Smooth muscle cell (in vitro differentiated cells): ENCODE measurements at regions not wholly inside any gene's neighbourhood (a gene's known extent, or its start where the extent isn't known, plus 50 kb on each side); places are given as distances from the start of the nearest gene placed in this dataset.

ENCODE experiments used
- DNase-seq: peaks from one replicate; lab custom pipeline; 2025; ENCODE audit not compliant: unreplicated experiment; lab: John Stamatoyannopoulos, UW
- H2AFZ ChIP-seq: fragments of 200-600 bp; sonication (generic); 2 replicates; pipeline ENCODE4 v1.6.0; 2016; ENCODE audit warnings: antibody characterized with exemption, low read depth, mild to moderate bottlenecking
- H3F3A ChIP-seq: fragments of 200-600 bp; sonication (generic); 2 replicates; pipeline ENCODE4 v1.6.0; 2017; ENCODE audit warnings: antibody characterized with exemption, low read depth
- H3K27ac ChIP-seq: fragments of 200-600 bp; sonication (generic); 2 replicates; pipeline ENCODE4 v1.5.1; 2016; ENCODE audit warnings: low read depth, mild to moderate bottlenecking
- H3K27me3 ChIP-seq: fragments of 200-600 bp; sonication (generic); 2 replicates; pipeline ENCODE4 v1.6.1; 2016; ENCODE audit warnings: low read depth, mild to moderate bottlenecking
- H3K36me3 ChIP-seq: fragments of 200-600 bp; sonication (generic); 2 replicates; pipeline ENCODE4 v1.5.1; 2016; ENCODE audit warnings: low read depth
- H3K4me1 ChIP-seq: fragments of 200-600 bp; sonication (generic); 2 replicates; pipeline ENCODE4 v1.5.1; 2016; ENCODE audit warnings: low read depth
- H3K4me2 ChIP-seq: fragments of 200-600 bp; sonication (generic); 2 replicates; pipeline ENCODE4 v1.6.0; 2016; ENCODE audit warnings: mild to moderate bottlenecking
- H3K4me3 ChIP-seq: fragments of 200-600 bp; sonication (generic); 2 replicates; pipeline ENCODE4 v1.5.1; 2016; ENCODE audit warnings: mild to moderate bottlenecking
- H3K79me2 ChIP-seq: fragments of 200-600 bp; sonication (generic); 2 replicates; pipeline ENCODE4 v1.6.0; 2016; ENCODE audit warnings: low read depth, mild to moderate bottlenecking
- H3K9ac ChIP-seq: fragments of 200-600 bp; sonication (generic); 2 replicates; pipeline ENCODE4 v1.6.0; 2016; ENCODE audit warnings: low read depth
- H3K9me3 ChIP-seq: fragments of 200-600 bp; sonication (generic); replicated peaks from 2 replicates; pipeline ENCODE4 v1.5.1; 2016; ENCODE audit warnings: low read depth
- H4K20me1 ChIP-seq: fragments of 200-600 bp; sonication (generic); 2 replicates; pipeline ENCODE4 v1.6.0; 2016; ENCODE audit warnings: low read depth
- WGBS: methylation state at CpG from one replicate; pipeline ENCODE4 v1.1.7; 2016; ENCODE audit warnings: low lambda C conversion rate; 5-methylcytosine and 5-hydroxymethylcytosine counted together
- TF ChIP-seq, protein P1 (sequence below): fragments of 200-600 bp; sonication (generic); IDR thresholded peaks from 2 replicates; pipeline ENCODE4 v1.5.1; 2017; ENCODE audit warnings: borderline replicate concordance, mild to moderate bottlenecking, antibody characterized with exemption; ENCODE audit not compliant: insufficient read depth, poor library complexity, severe bottlenecking

- no peak overlapping the region for H3K27ac ChIP-seq
- H3K4me2 ChIP-seq, result no peak overlapping the region
- H3F3A ChIP-seq, result peaks cover 6% of the 10 kb centered on the region
- no peak for DNase-seq
- TF ChIP-seq, protein P1, sequence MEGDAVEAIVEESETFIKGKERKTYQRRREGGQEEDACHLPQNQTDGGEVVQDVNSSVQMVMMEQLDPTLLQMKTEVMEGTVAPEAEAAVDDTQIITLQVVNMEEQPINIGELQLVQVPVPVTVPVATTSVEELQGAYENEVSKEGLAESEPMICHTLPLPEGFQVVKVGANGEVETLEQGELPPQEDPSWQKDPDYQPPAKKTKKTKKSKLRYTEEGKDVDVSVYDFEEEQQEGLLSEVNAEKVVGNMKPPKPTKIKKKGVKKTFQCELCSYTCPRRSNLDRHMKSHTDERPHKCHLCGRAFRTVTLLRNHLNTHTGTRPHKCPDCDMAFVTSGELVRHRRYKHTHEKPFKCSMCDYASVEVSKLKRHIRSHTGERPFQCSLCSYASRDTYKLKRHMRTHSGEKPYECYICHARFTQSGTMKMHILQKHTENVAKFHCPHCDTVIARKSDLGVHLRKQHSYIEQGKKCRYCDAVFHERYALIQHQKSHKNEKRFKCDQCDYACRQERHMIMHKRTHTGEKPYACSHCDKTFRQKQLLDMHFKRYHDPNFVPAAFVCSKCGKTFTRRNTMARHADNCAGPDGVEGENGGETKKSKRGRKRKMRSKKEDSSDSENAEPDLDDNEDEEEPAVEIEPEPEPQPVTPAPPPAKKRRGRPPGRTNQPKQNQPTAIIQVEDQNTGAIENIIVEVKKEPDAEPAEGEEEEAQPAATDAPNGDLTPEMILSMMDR, result no peak
- H2AFZ ChIP-seq, result no peak overlapping the region
- H4K20me1 ChIP-seq, result no peaks in the 10 kb centered on the region
- no peak overlapping the region for H3K4me3 ChIP-seq
- peaks cover 10% of the 10 kb centered on the region for H3K36me3 ChIP-seq
- H3K9me3 ChIP-seq, result peaks cover 8% of the 10 kb centered on the region
- no peaks in the 10 kb centered on the region for H3K79me2 ChIP-seq
- H3K27me3 ChIP-seq, result no peaks in the 10 kb centered on the region
- peaks cover 13% of the 10 kb centered on the region for H3K4me1 ChIP-seq
- H3K9ac ChIP-seq, result no peak overlapping the region
- 93% methylated on average over 3 of the region's 3 CpGs for WGBS
Observed at GRCh38 chr3:25169151-25169550, 258.9 kb upstream of the RARB start.

- Histone ChIP-seq H3K4me3 (no peak overlapping the region), H3K36me3 (peaks cover 10% of the 10 kb centered on the region), H3K9me3 (peaks cover 8% of the 10 kb centered on the region), H3F3A (peaks cover 6% of the 10 kb centered on the region), H3K4me1 (peaks cover 13% of the 10 kb centered on the region), H3K79me2 (no peaks in the 10 kb centered on the region), H3K4me2 (no peak overlapping the region), H3K9ac (no peak overlapping the region), H2AFZ (no peak overlapping the region), H4K20me1 (no peaks in the 10 kb centered on the region), H3K27me3 (no peaks in the 10 kb centered on the region), H3K27ac (no peak overlapping the region)
- no peak for DNase-seq
- TF ChIP-seq, protein P1, result no peak
- 78% methylated on average over 3 of the region's 3 CpGs for WGBS
Observed at GRCh38 chr3:25170021-25170420, 258.0 kb upstream of the RARB start.

DNA sequence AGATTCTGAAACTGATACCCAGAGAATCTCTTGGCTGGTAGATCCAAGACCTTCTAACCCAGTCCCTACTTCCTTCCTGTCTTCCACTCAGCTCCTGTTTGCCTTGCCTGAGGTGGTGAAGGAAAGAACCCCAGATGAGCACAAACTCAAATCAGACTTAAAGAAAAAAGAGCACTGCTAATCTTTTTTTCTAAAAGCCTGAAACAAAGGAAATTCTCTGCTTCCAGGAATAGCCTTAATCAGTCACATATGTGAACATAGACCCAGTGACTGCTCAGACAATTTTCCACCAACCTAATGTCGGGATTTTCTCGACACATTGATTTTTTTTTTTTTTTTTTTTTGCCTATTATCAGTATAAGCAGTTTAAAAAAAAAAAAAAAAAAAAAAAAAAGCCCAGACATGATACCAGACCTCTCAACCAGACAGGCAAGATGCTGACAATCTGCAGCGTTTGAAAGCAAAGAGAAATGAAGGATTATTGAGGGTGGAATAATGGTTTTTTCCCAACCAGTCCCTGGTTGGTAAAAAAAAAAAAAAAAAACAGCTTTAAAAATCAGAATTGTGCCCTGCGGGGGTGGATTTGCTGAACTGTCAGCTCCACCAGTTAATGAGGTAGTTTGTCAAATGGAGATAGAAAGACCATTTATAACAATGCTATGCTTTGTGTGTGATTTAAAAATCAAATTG, 256.8 kb upstream of the RARB start:
- peak overlapping the region; percentile 27 for H3K27ac ChIP-seq
- no peaks in the 10 kb centered on the region for H4K20me1 ChIP-seq
- TF ChIP-seq, protein P1, result no peak
- peaks cover 8% of the 10 kb centered on the region for H3K9me3 ChIP-seq
- H3K27me3 ChIP-seq, result no peaks in the 10 kb centered on the region
- no peaks in the 10 kb centered on the region for H3K79me2 ChIP-seq
- no peak for DNase-seq
- H2AFZ ChIP-seq, result no peak overlapping the region
- peaks cover 3% of the 10 kb centered on the region for H3F3A ChIP-seq
- peaks cover 13% of the 10 kb centered on the region for H3K4me1 ChIP-seq
- peaks cover 10% of the 10 kb centered on the region for H3K36me3 ChIP-seq
- H3K9ac ChIP-seq, result no peak overlapping the region
- H3K4me2 ChIP-seq, result no peak overlapping the region
- 12% methylated on average over 4 of the region's 4 CpGs for WGBS
- H3K4me3 ChIP-seq, result no peak overlapping the region

- peaks cover 10% of the 10 kb centered on the region for H3K36me3 ChIP-seq
- no peak overlapping the region for H2AFZ ChIP-seq
- no peak overlapping the region for H3K4me3 ChIP-seq
- no peaks in the 10 kb centered on the region for H4K20me1 ChIP-seq
- no peak overlapping the region for H3K9ac ChIP-seq
- H3K27ac ChIP-seq, result no peak overlapping the region
- no peaks in the 10 kb centered on the region for H3K79me2 ChIP-seq
- H3K4me2 ChIP-seq, result no peak overlapping the region
- WGBS, result 80% methylated on average over 6 of the region's 6 CpGs
- peaks cover 13% of the 10 kb centered on the region for H3K4me1 ChIP-seq
- no peaks in the 10 kb centered on the region for H3K27me3 ChIP-seq
- no peaks in the 10 kb centered on the region for H3F3A ChIP-seq
- no peak for DNase-seq
- TF ChIP-seq, protein P1, result no peak
- peaks cover 8% of the 10 kb centered on the region for H3K9me3 ChIP-seq
Observed at GRCh38 chr3:25171897-25172296, 256.2 kb upstream of the RARB start.
